ENCODE measurements at regions not wholly inside any gene's neighbourhood (a gene's known extent, or its start where the extent isn't known, plus 50 kb on each side); places are given as distances from the start of the nearest gene placed in this dataset.

DNA sequence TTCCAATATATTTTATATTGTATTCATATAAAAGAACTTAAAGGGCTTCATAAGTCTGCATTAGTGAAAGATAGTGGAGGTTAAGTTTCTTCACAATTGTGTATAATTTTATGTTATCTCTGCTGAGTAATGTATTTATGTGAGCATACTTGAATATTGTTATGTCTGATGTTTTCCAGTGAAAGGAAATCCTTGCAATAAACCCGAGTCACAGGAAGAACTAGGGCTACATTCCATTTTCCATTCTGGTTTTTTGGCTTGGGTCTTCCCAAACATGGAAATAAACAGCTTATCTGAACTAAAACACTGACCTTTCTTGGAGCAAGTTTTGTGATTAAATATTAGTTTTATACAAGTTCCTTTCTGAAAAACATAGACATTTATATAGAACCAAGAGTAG is 231.3 kb upstream of the GPRIN3 start:
- Histone ChIP-seq H3K4me1 (ENCODE audit: insufficient read depth, low read length) (no peaks in the 10 kb centered on the region; the same call in 1 of the 2 replicates), H4K91ac (ENCODE audit: insufficient read length, low read depth, low read length) (no peak overlapping the region), H3K9me3 (ENCODE audit: control insufficient read depth, low read depth, low read length) (no peaks in the 10 kb centered on the region), H2AFZ (ENCODE audit: low read length) (no peak overlapping the region), H3K27ac (ENCODE audit: insufficient read length, low read depth, low read length) (no peak overlapping the region), H2BK120ac (ENCODE audit: low read depth, low read length, poor library complexity, severe bottlenecking) (no peak overlapping the region), H3K79me2 (ENCODE audit: insufficient read depth, low read length) (no peaks in the 10 kb centered on the region), H3K79me1 (ENCODE audit: insufficient read depth, low read depth, low read length, poor library complexity, severe bottlenecking) (no peaks in the 10 kb centered on the region), H4K20me1 (ENCODE audit: control insufficient read depth, insufficient read depth, insufficient read length) (no peaks in the 10 kb centered on the region), H3K9ac (ENCODE audit: extremely low read depth, insufficient read length, low read length) (no peak overlapping the region), H3K23me2 (ENCODE audit: insufficient read length, low read depth, low read length, poor library complexity, severe bottlenecking) (no peaks in the 10 kb centered on the region), H3K27me3 (ENCODE audit: insufficient read depth, low read length) (no peaks in the 10 kb centered on the region), H3K23ac (ENCODE audit: insufficient read length, low read depth, low read length) (no peak overlapping the region), H3K56ac (ENCODE audit: insufficient read length, low read depth, low read length) (no peak overlapping the region), H2BK12ac (ENCODE audit: insufficient read length, low read depth, low read length) (no peak overlapping the region), H2AK5ac (ENCODE audit: insufficient read length, low read length) (no peak overlapping the region), H2BK20ac (ENCODE audit: low read depth, low read length, poor library complexity, severe bottlenecking) (no peak overlapping the region), H3K14ac (ENCODE audit: insufficient read depth, low read length) (no peak overlapping the region), H3K18ac (ENCODE audit: insufficient read length, low read depth, low read length) (no peak overlapping the region), H3K4me2 (ENCODE audit: insufficient read depth, insufficient read length, low read length) (no peak overlapping the region), H2BK5ac (ENCODE audit: insufficient read length, low read length) (no peak overlapping the region), H3T11ph (ENCODE audit: low read length) (no peak overlapping the region), H4K5ac (ENCODE audit: insufficient read length, low read depth, low read length) (no peak overlapping the region), H2BK15ac (ENCODE audit: low read depth, low read length) (no peak overlapping the region), H3K4ac (ENCODE audit: low read depth, low read length) (no peak overlapping the region), H4K8ac (replicated peaks; ENCODE audit: insufficient read length, low read depth, low read length) (no peak overlapping the region)
- TF ChIP-seq, protein P1, sequence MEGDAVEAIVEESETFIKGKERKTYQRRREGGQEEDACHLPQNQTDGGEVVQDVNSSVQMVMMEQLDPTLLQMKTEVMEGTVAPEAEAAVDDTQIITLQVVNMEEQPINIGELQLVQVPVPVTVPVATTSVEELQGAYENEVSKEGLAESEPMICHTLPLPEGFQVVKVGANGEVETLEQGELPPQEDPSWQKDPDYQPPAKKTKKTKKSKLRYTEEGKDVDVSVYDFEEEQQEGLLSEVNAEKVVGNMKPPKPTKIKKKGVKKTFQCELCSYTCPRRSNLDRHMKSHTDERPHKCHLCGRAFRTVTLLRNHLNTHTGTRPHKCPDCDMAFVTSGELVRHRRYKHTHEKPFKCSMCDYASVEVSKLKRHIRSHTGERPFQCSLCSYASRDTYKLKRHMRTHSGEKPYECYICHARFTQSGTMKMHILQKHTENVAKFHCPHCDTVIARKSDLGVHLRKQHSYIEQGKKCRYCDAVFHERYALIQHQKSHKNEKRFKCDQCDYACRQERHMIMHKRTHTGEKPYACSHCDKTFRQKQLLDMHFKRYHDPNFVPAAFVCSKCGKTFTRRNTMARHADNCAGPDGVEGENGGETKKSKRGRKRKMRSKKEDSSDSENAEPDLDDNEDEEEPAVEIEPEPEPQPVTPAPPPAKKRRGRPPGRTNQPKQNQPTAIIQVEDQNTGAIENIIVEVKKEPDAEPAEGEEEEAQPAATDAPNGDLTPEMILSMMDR (conservative IDR thresholded peaks at IDR 0.05): no peak
- Mint-ChIP-seq H3K4me3 (no peak overlapping the region), H3K27me3 (ENCODE audit: low read depth) (no peaks in the 10 kb centered on the region), H3K4me1 (peaks cover 11 to 15% of the 10 kb centered on the region in 2 experiments), H3K9me3 (no peaks in the 10 kb centered on the region; a peak in 1 of 5 replicates), H3K27ac (no peak overlapping the region), H3K36me3 (ENCODE audit: insufficient read depth in 1 of 3, low read depth in 3 of 3) (no peaks in the 10 kb centered on the region)
- WGBS (ENCODE audit: extremely low coverage, insufficient read length, low lambda C conversion rate): no CpG with 5 or more reads among the region's 1 CpG
- DNase-seq: no peak

Measured in H9 (cell line).